ENCODE measurements at regions not wholly inside any gene's neighbourhood (a gene's known extent, or its start where the extent isn't known, plus 50 kb on each side); places are given as distances from the start of the nearest gene placed in this dataset.

DNA sequence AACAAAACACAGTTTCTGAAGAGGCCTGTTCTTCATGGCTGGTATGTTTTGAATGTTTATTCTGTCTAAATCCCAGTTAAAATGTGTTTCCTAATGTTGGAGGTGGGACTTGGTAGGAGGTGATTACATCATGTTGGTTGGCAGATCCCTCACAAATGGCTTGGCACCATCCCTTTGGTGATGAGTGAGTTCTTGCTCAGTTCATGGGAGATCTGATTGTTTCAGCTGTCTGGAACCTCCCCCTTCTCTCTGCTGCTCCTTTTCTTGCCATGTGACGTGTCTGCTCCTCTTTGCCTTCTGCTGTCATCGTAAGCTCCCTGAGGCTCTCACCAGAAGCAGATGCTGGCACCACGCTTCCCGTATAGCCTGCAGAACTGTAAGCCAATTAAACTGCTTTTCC lies 383.6 kb upstream of the TPK1 start:
- TF ChIP-seq EZH2phosphoT487 (IDR thresholded peaks at IDR 0.05; ENCODE audit: borderline replicate concordance, low read depth, low read length), result no peak
- TF ChIP-seq, protein P1, sequence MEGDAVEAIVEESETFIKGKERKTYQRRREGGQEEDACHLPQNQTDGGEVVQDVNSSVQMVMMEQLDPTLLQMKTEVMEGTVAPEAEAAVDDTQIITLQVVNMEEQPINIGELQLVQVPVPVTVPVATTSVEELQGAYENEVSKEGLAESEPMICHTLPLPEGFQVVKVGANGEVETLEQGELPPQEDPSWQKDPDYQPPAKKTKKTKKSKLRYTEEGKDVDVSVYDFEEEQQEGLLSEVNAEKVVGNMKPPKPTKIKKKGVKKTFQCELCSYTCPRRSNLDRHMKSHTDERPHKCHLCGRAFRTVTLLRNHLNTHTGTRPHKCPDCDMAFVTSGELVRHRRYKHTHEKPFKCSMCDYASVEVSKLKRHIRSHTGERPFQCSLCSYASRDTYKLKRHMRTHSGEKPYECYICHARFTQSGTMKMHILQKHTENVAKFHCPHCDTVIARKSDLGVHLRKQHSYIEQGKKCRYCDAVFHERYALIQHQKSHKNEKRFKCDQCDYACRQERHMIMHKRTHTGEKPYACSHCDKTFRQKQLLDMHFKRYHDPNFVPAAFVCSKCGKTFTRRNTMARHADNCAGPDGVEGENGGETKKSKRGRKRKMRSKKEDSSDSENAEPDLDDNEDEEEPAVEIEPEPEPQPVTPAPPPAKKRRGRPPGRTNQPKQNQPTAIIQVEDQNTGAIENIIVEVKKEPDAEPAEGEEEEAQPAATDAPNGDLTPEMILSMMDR (conservative IDR thresholded peaks at IDR 0.05; ENCODE audit: low read length), result no peak

Measured in OCI-LY7 (cell line).